ENCODE measurements at regions not wholly inside any gene's neighbourhood (a gene's known extent, or its start where the extent isn't known, plus 50 kb on each side); places are given as distances from the start of the nearest gene placed in this dataset.
A peak's percentile ranks its signal among the peaks of the same experiment; 100 is the strongest.

DNA sequence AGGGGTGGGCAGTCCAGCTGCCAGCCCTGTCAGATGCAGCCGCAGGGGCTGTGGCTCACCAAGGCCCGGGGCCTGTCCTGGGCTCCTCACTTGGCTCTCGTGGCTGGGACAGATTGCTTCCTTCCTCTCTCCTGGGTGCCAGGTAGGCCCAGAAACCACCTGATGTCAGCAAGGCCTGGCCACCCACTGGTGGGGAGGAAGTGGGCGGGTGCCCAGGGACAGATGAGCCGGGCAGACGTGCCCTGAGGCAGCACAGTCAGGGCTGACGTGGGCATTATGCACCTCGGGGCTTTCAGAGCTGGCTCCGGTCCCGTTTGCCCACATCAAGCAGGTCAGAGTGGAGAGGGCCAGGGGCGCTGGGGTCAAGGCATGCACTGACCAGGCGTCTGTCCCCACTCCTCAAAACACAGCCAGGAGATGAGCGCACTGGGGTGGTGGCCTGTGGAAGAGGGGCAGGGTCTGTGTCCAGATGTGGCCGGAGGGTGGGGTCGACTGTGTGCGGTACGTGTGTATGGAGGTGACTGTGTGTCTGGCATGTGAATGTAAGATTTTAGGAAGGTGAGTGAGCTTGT is 133.2 kb upstream of the PTPN1 start:
- Histone ChIP-seq H3K36me3 (ENCODE audit: control insufficient read depth, insufficient read depth, low read length) (no peaks in the 10 kb centered on the region), H2AFZ (ENCODE audit: low read depth, low read length) (no peak overlapping the region), H3K4me1 (replicated peaks in 1 of 2; ENCODE audit: control insufficient read depth in 2 of 2, insufficient read depth in 2 of 2, low read length in 2 of 2) (peaks cover 7 to 24% of the 10 kb centered on the region in 2 experiments), H3K27me3 (ENCODE audit: control insufficient read depth in 2 of 2, insufficient read depth in 2 of 2, low read length in 2 of 2) (peaks cover 0 to 5% of the 10 kb centered on the region in 2 experiments; a peak in 1 of 5 replicates), H4K20me1 (replicated peaks; ENCODE audit: control insufficient read depth, insufficient read depth, low read length) (no peaks in the 10 kb centered on the region), H3K9me3 (replicated peaks; ENCODE audit: control insufficient read depth, insufficient read depth, low read depth, low read length) (no peaks in the 10 kb centered on the region), H3K79me2 (ENCODE audit: control insufficient read depth, insufficient read depth, low read length) (no peaks in the 10 kb centered on the region), H3K4me3 (no peak overlapping the region), H3K4me2 (ENCODE audit: insufficient read depth, low read length) (no peak overlapping the region), H3K27ac (ENCODE audit: extremely low read depth, low read depth, low read length) (no peak overlapping the region), H3K9ac (ENCODE audit: insufficient read depth in 1 of 2, low read depth in 2 of 2, low read length in 2 of 2) (peak overlapping the region in 1 of 2 experiments; percentile 54; a peak in 2 of 4 replicates), H3K9me1 (ENCODE audit: control insufficient read depth, insufficient read depth, low read length) (no peaks in the 10 kb centered on the region)
- 56% methylated on average over 14 of the region's 17 CpGs for WGBS (ENCODE audit: insufficient coverage, low coverage, missing lambda C conversion rate)
- no peak for DNase-seq (ENCODE audit: extremely low read depth in 1 of 4, low spot score in 3 of 4)
- TF ChIP-seq SIX5 (IDR thresholded peaks at IDR 0.05; ENCODE audit: borderline replicate concordance in 1 of 2, insufficient read depth in 1 of 2, low read depth in 1 of 2, low read length in 2 of 2): no peak
- no peak for TF ChIP-seq HMGN3 (IDR thresholded peaks at IDR 0.05; ENCODE audit: borderline replicate concordance, extremely low read depth, insufficient read length, low read depth, low read length)
- no peak for TF ChIP-seq CREM (IDR thresholded peaks at IDR 0.05; ENCODE audit: low read depth)
- TF ChIP-seq ZNF830 (CRISPR knock-in tag; IDR thresholded peaks at IDR 0.05): no peak
- no peak for ATAC-seq
- POLR2A ChIA-PET: interaction anchor here (0.7 kb wide), 1 partner anchor 35 kb away, joined by 3 read pairs; no protein-coding TSS in a partner anchor
- no peak for FAIRE-seq
- intact Hi-C loops (cut with micrococcal nuclease) (no loop called here), in situ Hi-C loops (cut with MboI) (no loop called here)
- CTCF ChIA-PET (ENCODE audit: low intra/inter-chr PET ratio): interaction anchor here (0.7 kb wide), 1 partner anchor 135 kb away, joined by 3 read pairs; no protein-coding TSS in a partner anchor
- no TSS peak for BruUV-seq (replicated peaks)

All from K562 (cell line).